Natural killer cell (primary cell): ENCODE measurements at regions not wholly inside any gene's neighbourhood (a gene's known extent, or its start where the extent isn't known, plus 50 kb on each side); places are given as distances from the start of the nearest gene placed in this dataset.

ENCODE experiments used
- ATAC-seq, 3 donors: fragments of 150-1000 bp in 2 of 3; fragments of 200-7000 bp in 1 of 3; cut with Tn5 transposase; 1 replicate in 1 of 3; 2 replicates in 2 of 3; pipeline ENCODE4 v1.10.0; 2021; ENCODE audit warnings: mild to moderate bottlenecking in 2 of 3, moderate library complexity in 2 of 3
- DNase-seq, 2 donors: peaks; one replicate each; pipeline versions ENCODE4 v3.0.0 to v3.0.0-alpha.2; 2013 to 2021; ENCODE audit warnings: mixed read lengths in 1 of 2
- H3K27ac ChIP-seq: one replicate; pipeline ENCODE4 v1.5.1; 2013; ENCODE audit warnings: mild to moderate bottlenecking, low read length
- H3K27me3 ChIP-seq: one replicate; pipeline ENCODE4 v1.6.1; 2013; ENCODE audit warnings: low read length; ENCODE audit not compliant: control insufficient read depth, insufficient read depth
- H3K36me3 ChIP-seq: one replicate; pipeline ENCODE4 v1.6.1; 2013; ENCODE audit warnings: low read length; ENCODE audit not compliant: control insufficient read depth, insufficient read depth
- H3K4me1 ChIP-seq: one replicate; pipeline ENCODE4 v1.6.1; 2013; ENCODE audit warnings: low read length; ENCODE audit not compliant: control insufficient read depth, insufficient read depth
- H3K4me3 ChIP-seq: one replicate; pipeline ENCODE4 v1.5.1; 2013; ENCODE audit warnings: low read length
- H3K9me3 ChIP-seq: one replicate; pipeline ENCODE4 v1.6.1; 2013; ENCODE audit warnings: low read length; ENCODE audit not compliant: control insufficient read depth, insufficient read depth
- H3K27ac Mint-ChIP-seq, 2 donors: one replicate each; pipeline ENCODE4 v1.8.0; 2022; ENCODE audit warnings: mild to moderate bottlenecking in 2 of 2, mixed read lengths in 2 of 2, moderate library complexity in 1 of 2
- H3K27me3 Mint-ChIP-seq, 2 donors: one replicate each; pipeline ENCODE4 v1.8.0; 2022; ENCODE audit warnings: low read depth in 2 of 2, mixed read lengths in 2 of 2
- H3K36me3 Mint-ChIP-seq: one replicate; pipeline ENCODE4 v1.8.0; 2022; ENCODE audit warnings: mixed read lengths
- H3K4me1 Mint-ChIP-seq, 2 donors: one replicate each; pipeline ENCODE4 v1.8.0; 2022; ENCODE audit warnings: mixed read lengths in 2 of 2
- H3K4me3 Mint-ChIP-seq: one replicate; pipeline ENCODE4 v1.8.0; 2022; ENCODE audit warnings: mild to moderate bottlenecking, moderate library complexity, mixed read lengths
- H3K9me3 Mint-ChIP-seq, 2 donors: one replicate each; pipeline ENCODE4 v1.8.0; 2022; ENCODE audit warnings: mixed read lengths in 2 of 2
- CTCF ChIP-seq: fragments of 200-600 bp; IDR thresholded peaks from one replicate; pipeline ENCODE4 v1.8.0; 2022; ENCODE audit warnings: antibody characterized with exemption
- WGBS: methylation state at CpG from one replicate; pipeline ENCODE4 v1.1.7; 2013; ENCODE audit warnings: missing lambda C conversion rate; ENCODE audit not compliant: insufficient coverage; 5-methylcytosine and 5-hydroxymethylcytosine counted together
- intact Hi-C: fragments of 100-400 bp; cut with micrococcal nuclease; formaldehyde crosslinking; loops from one replicate; pipeline ENCODE4 v1.14.2; 2022

- WGBS, result 68% methylated on average over 13 of the region's 13 CpGs
- no peak for ATAC-seq
- TF ChIP-seq CTCF, result no peak
- no peaks in the 10 kb centered on the region for H3K36me3 Mint-ChIP-seq
- no peaks in the 10 kb centered on the region for H3K4me1 Mint-ChIP-seq
- no peak overlapping the region for H3K27ac Mint-ChIP-seq
- H3K27me3 Mint-ChIP-seq, result peaks cover 35 to 55% of the 10 kb centered on the region in 2 donors
- Histone ChIP-seq H3K4me1 (no peaks in the 10 kb centered on the region), H3K9me3 (no peaks in the 10 kb centered on the region), H3K27ac (no peak overlapping the region), H3K36me3 (no peaks in the 10 kb centered on the region), H3K4me3 (no peak overlapping the region), H3K27me3 (no peaks in the 10 kb centered on the region)
- no peak for DNase-seq
- intact Hi-C loops, result no loop called here
- no peaks in the 10 kb centered on the region for H3K9me3 Mint-ChIP-seq
- H3K4me3 Mint-ChIP-seq, result no peak overlapping the region
Measured at GRCh38 chr4:3699678-3700077, 66.5 kb upstream of the ADRA2C start.

- Mint-ChIP-seq H3K4me3 (no peak overlapping the region), H3K4me1 (no peaks in the 10 kb centered on the region), H3K27ac (no peak overlapping the region), H3K27me3 (peaks cover 32 to 55% of the 10 kb centered on the region in 2 donors), H3K9me3 (no peaks in the 10 kb centered on the region), H3K36me3 (no peaks in the 10 kb centered on the region)
- H3K27ac ChIP-seq, result no peak overlapping the region
- no peak overlapping the region for H3K4me3 ChIP-seq
- no peak for ATAC-seq
- 82% methylated on average over 4 of the region's 6 CpGs for WGBS
- H3K4me1 ChIP-seq, result no peaks in the 10 kb centered on the region
- DNase-seq, result no peak
- no peaks in the 10 kb centered on the region for H3K27me3 ChIP-seq
- intact Hi-C loops, result no loop called here
- no peak for TF ChIP-seq CTCF
- no peaks in the 10 kb centered on the region for H3K36me3 ChIP-seq
- no peaks in the 10 kb centered on the region for H3K9me3 ChIP-seq
Measured at GRCh38 chr4:3699261-3699660, 66.9 kb upstream of the ADRA2C start.

GRCh38 chr4:3697033-3697432 is 69.2 kb upstream of the ADRA2C start:
- H3K4me3 Mint-ChIP-seq, result no peak overlapping the region
- H3K4me1 ChIP-seq, result no peaks in the 10 kb centered on the region
- H3K36me3 Mint-ChIP-seq, result no peaks in the 10 kb centered on the region
- no peak for TF ChIP-seq CTCF
- intact Hi-C loops, result no loop called here
- H3K4me1 Mint-ChIP-seq, result no peaks in the 10 kb centered on the region
- DNase-seq (no peak), ATAC-seq (no peak)
- WGBS, result 89% methylated on average over 1 of the region's 1 CpG
- H3K36me3 ChIP-seq, result no peaks in the 10 kb centered on the region
- H3K4me3 ChIP-seq, result no peak overlapping the region
- H3K27me3 Mint-ChIP-seq, result peaks cover 26 to 59% of the 10 kb centered on the region in 2 donors
- H3K9me3 ChIP-seq, result no peaks in the 10 kb centered on the region
- H3K27ac Mint-ChIP-seq, result no peak overlapping the region
- no peaks in the 10 kb centered on the region for H3K27me3 ChIP-seq
- no peaks in the 10 kb centered on the region for H3K9me3 Mint-ChIP-seq
- H3K27ac ChIP-seq, result no peak overlapping the region

GRCh38 chr4:3690551-3691152 is 75.5 kb upstream of the ADRA2C start:
- no peaks in the 10 kb centered on the region for H3K36me3 ChIP-seq
- Mint-ChIP-seq H3K27ac (no peak overlapping the region), H3K36me3 (no peaks in the 10 kb centered on the region), H3K4me3 (no peak overlapping the region), H3K9me3 (no peaks in the 10 kb centered on the region), H3K4me1 (no peaks in the 10 kb centered on the region), H3K27me3 (peaks cover 0 to 27% of the 10 kb centered on the region in 2 donors)
- WGBS, result 86% methylated on average over 22 of the region's 22 CpGs
- no peak for TF ChIP-seq CTCF
- no peak overlapping the region for H3K27ac ChIP-seq
- H3K9me3 ChIP-seq, result no peaks in the 10 kb centered on the region
- DNase-seq, result no peak
- intact Hi-C loops, result no loop called here
- H3K4me1 ChIP-seq, result no peaks in the 10 kb centered on the region
- no peaks in the 10 kb centered on the region for H3K27me3 ChIP-seq
- ATAC-seq, result no peak
- H3K4me3 ChIP-seq, result no peak overlapping the region
